Dermis blood vessel endothelial cell (primary cell): ENCODE measurements at regions not wholly inside any gene's neighbourhood (a gene's known extent, or its start where the extent isn't known, plus 50 kb on each side); places are given as distances from the start of the nearest gene placed in this dataset.
A peak's percentile ranks its signal among the peaks of the same experiment; 100 is the strongest.
"Not testable (repeated sequence)": the region's sequence is repeated elsewhere in the genome, so short reads cannot be mapped to it uniquely, and the experiment has no call there.

Experiments used
- DNase-seq: peaks from one replicate; pipeline ENCODE4 v3.0.0; 2010

DNA sequence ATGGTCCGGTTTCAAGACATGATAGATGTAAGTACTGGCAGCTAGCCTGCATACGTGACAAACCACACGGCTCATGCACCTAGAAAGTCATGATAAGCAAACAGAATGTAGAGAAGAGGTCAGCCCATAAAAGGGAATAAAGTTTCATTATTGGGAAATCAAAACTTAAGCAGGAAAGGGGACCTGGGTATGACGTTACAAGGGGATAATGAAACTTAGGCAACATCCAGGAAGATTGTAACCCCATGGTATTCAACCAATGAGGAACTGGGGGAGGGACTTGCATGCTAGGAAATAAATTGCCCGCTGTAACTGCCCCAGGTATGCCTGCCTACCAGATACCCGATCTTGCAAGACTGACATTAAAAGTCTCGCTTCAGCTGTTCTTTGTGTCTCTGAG, 1679.0 kb downstream of the SUCLG1 start:
- DNase-seq: no peak

DNA sequence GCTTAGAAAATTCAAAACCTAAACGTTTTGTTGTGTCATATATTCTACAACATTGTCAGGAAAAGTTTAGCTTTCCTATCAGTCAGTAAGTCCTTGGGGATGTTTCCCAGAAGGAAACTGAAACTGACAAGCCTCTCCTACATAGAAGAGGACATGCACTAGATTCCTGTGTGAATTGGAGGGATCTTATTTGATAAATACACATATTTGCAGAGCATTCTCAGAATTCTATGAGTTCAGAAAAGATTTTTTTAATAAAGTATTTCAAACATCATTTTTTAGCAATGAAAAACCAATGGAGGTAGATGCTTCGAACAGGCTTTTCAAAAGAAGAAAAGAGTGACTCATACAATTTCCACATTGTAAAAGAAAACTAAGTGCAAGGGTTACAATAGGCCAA, 1706.7 kb downstream of the SUCLG1 start:
- DNase-seq: no peak

DNA sequence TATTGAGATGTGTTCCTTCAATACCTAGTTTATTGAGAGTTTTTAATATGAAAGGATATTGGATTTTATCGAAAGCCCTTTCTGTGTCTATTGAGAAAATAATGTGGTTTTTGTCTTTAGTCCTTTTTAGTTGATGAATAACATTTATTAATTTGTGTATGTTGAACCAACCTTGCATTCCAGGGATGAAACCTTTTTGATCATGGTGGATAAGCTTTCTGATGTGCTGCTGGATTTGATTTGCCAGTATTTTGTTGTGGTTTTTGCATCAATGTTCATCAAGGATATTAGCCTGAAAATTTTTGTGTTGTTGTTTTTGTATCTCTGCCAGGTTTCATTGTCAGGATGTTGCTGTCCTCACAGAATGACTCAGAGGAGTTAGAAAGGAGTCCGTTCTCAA, 1710.4 kb downstream of the SUCLG1 start:
- peak; percentile 2 for DNase-seq

DNA sequence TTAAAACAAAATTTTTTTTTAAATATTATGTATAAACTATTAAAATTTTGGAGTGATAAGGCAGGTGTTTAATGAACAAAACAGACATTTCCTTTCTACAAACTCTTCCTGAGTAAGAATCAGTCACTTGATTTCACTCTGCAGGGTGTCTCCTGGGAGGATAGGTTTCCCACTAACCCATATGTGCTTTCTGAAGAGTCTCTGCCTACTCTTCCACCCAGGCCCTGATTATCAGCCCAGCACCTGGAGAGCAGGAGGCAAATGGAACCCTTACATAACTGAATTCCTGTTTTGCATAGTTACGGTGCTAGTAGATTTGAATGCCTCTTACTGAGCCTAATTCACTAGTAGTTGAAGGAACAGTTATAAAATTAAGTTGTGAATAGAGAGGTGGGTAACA, 1718.6 kb downstream of the SUCLG1 start:
- no peak for DNase-seq

DNA sequence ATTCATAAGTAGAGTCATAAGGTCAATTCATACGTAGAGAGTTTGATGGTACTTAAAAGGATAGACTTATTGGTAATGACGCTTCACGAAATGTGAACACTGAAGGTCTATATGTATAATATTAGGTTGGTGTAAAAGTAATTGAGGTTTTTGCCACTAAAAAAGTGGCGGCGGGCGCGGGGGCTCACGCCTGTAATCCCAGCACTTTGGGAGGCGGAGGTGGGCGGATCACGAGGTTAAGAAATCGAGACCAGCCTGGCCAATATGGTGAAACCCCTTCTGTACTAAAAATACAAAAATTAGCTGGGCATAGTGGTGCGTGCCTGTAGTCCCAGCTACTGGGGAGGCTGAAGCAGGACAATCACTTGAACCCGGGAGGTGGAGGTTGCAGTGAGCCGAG, 1721.1 kb downstream of the SUCLG1 start:
- DNase-seq: not testable (repeated sequence)

DNA sequence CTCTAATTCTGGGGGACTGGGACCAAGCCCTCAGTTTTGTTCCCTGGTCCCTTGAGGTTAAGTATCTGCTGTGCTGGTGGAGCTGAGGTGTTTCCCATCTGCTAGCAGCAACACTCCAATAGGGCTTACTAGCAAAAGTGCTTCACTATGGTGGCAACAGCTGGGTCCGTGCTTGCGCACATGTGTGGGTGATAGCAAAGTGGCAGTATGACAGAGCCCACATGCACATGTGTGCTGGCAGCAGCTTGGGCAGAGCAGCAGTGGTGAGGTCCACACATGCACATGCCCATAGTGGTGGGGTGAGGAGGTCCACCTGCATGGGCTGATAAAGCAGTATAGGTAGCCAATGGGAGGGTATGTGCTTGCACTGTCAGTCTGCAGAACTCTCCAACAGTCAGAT, 1723.7 kb downstream of the SUCLG1 start:
- no peak for DNase-seq

DNA sequence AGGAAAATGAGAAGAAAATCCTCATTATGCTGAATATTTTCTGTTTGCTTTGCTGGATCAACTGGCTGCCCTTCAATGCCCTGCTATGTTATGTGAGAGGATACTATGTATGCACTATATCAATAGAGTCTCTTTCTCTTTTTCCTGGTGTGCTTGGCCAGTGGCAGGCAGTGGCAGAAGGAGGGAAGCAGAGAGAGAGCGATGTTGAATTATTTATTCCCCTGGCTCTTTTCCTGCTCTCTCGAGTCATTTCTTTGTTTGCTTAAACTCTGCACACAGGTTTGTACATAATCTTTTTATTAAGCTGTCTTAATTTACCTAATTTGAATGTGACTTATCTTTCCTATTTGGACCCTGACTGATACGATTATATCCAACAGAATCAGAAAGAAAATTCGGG, 1727.3 kb downstream of the SUCLG1 start:
- DNase-seq: no peak

DNA sequence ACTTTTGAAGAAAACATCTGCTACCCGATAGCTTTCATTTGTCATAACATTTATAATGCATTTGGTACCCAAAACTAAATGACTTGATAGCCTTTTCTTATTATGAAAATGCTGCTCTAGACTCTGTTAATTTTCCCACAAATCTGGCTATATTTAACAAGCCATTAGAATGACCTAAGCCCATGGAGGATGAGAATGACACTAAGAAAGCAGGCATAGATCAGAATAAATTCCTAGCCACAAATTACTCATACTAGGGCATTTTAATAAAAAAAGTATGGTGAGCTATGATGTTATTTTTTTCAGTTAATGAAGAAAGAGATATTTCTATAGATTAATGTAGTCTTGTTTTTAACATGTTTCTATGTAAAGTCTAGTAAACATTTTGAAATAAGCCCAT, 1728.3 kb downstream of the SUCLG1 start:
- no peak for DNase-seq

DNA sequence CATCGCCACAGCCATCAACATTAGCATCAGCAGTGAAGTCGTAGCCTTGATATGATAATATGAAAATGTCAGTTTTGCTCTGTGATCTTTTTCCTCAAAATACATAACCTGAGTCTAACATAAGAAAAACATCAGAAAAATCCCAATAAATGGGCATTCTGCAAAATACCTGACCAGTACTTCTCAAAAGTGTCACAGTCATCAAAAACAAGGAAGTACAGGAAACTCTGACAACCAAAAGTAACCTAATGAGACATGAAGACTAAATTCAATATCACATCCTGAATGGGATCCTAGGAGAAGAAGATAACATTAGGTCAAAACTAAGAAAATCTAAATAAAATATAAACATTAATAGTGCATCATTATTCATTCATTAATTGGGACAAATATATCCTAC, 1731.0 kb downstream of the SUCLG1 start:
- no peak for DNase-seq

DNA sequence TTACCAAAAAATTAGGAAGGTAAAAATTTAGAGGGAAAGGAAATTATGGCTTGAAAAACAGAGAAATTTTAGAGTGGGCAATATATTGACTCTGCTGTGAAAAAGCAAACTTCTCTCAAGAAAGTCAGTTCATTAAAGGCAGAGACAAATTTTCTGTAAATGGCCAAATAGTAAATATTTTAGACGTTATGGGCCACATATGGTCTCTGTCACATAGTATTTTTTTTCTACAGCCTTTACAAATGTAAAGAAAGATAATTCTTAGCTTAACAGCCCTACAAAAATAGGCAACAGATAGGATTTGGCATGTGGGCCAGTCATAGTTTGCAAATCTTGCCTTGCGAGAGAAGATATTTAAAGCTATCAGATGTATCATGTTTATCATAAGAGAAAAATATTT, 1750.4 kb downstream of the SUCLG1 start:
- DNase-seq: no peak

DNA sequence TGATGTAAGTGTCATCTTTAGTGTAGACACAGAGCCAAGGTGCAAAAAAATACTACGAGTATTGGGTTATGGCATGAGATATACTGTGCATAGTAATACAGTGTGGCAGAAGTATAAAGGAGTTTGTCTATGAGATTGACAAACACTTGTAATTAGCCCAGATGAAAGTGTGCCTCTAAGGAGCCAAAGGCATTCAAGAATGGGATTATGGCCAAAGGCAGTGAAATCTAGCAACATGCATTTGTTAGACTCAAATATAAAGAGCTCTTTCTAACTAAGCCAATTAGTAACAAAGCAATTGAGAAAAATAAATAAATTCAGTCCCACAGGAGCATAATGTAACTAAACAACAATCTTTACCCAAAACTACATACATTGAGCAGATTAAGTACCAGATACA, 1761.8 kb downstream of the SUCLG1 start:
- DNase-seq: no peak

DNA sequence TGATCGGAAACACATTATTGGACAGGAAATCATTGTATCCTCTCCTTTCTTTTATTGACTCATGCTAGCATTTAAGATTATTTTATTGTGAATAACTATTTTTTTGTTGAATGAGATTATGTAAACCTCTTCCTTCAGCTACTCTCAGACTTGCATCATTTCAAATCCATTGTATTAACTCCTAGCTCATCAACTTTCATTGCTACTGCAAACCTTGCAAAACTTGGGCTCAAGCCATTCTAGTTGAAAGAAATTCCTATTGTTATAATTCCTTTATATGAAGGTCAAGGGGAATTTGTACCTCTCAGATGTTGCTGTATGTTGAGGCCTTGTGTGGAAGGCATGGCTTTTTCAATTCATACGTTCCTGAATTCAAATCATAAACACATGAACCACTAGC, 1764.6 kb downstream of the SUCLG1 start:
- DNase-seq: peak; percentile 59

DNA sequence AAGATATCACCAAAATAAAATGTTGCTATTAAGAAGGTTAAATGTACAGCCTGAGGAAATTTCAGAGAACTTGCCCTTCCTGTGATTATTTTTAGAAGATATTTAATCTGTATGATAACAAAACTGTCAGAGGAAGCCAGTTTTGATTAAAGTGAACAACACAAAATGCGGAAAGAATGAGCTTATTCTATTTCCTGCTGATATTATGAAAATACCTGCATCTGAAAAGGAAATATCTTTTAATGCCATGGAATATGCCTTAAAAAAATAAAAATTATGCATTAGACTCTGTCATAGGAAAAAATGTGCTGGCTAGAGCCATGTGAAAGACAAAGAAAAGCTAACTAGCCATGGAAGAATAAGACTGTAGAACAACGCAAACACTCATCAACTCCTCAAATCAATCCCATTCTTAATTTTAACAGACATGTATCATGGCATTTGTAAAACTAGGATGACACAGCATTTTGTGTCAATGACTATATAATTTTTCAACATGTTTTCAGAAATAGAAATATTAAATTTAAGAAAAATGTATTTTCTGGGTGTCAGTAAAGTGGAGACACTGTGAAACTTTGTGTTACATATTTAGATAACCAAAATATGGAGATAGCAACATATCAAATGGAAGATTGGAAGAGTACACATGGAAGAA, 1768.2 kb downstream of the SUCLG1 start:
- peak; percentile 80 for DNase-seq

DNA sequence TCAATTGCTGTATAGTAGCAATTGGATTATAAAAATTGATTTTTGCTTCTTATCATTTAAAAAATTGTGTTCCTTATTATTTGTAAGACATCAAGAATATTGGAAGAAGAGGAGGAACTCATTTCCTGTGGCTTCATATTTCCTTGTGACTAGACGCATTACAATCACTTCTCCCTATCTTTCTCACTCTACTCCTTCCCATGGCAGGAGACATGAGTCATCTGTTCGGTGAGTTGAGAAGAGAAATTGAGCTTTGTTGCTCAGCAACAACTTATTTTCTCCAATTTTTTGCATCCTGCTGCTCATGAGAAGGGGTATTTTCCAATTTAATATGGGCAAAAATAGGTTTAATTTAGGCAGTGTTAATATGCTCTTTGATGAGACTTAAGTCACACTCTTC, 1783.9 kb downstream of the SUCLG1 start:
- DNase-seq: peak; percentile 58

DNA sequence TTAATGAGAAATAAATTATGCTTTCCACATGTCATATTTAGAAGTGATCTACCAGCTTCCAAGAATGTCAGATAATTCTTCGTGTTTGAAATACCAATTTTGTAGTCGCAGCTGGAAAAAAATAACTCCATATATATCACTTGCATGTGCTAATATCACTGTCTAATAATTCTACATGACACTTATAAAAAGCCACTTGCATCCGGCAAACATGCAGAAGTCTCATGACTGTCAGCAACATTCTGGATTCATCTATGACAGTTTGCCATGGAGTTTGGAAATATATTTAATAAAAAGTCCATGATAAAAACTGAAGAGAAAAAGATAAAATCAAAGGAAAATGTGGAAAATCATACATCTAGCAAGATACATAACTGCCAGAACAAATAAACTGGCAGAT, 1784.4 kb downstream of the SUCLG1 start:
- no peak for DNase-seq

DNA sequence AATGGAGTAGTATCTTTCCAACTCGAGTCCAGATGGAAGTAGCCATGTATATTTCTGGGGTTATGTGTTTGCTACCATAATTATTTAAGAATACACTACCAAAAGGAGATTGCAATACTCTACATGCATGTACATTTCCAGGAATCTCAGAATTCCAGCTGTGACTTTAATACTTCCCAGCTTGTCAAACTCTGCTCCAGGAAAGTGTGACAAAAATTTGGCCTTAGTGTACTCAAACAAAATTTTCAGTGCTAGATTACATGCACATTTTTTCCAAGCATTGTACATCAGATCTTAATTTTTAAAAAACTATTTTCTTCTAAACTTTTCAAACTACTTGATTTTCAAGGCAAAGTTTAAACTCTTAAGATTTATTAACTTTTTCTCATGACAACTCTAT, 1791.6 kb downstream of the SUCLG1 start:
- no peak for DNase-seq

DNA sequence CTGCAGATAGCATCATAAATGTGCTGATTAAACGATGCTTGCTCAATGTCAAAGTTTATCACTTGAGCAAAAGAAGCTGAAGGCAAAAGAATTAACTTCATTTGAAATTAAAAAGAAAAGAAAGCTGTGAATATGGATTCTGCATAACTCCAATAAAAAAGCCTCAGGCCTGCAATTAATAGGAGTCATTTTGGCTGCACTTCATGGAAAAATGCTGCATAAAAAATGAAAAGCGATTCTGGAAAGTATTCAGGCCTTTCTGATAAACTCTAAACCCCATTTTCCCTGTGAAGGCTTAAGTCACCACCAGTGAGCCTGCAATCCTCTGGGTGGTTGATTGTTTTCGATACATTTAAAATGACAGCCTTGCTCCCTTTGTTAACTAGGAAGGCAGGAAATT, 1793.4 kb downstream of the SUCLG1 start:
- no peak for DNase-seq

DNA sequence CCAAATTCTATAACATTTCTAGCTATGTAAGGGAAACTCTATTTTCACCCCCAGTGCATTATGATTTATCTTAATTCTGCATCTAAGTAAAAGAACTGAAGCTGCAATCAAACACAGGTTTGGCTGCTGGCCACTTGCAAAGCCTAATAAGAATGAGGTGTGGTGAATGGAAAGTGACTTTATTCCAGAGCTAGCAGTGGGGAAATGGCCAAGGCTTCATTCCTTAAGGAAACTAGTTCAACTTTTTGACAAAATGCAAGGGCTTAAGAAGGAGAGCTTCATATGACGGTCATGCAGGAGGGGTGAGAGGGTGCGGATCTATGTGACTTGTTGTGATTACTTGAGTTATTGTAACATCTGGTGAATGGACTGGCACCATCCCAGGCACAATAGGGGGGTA, 1802.0 kb downstream of the SUCLG1 start:
- no peak for DNase-seq

DNA sequence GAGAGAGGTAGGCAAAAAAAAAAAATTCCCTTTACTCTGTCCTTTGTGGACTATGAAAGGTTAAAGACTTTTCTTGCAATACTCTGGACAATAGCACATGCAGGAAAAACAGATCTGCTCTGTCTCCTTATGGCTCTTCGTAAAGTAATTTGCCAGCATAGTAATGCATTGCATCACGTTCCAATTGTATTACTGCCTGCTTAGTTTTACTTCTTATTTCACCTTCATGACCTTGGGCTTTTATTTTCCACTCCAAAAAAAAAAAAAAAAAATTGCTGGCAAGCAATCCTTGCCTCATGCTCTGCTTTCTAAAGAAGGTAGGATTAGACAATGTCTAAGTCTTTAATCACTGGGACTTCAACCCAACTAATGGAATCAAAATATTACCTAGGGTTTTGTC, 1802.7 kb downstream of the SUCLG1 start:
- no peak for DNase-seq

DNA sequence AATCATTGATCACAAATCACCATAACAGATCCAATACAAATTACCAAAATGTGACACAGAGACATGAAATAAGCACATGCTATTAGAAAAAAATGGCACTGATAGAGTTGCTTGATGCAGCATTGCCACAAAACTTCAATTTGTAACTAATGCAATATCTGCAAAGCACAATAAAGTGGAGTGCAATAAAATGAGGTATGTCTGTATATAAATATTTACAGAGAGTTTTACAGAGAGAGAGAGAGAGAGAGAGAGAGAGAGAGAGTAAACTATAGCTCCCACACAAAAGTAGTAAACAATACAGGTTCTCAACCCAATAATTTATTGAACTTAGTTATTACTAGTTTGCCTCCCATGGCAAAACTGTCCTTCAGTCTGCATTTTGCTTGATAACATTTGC, 1807.0 kb downstream of the SUCLG1 start:
- no peak for DNase-seq

DNA sequence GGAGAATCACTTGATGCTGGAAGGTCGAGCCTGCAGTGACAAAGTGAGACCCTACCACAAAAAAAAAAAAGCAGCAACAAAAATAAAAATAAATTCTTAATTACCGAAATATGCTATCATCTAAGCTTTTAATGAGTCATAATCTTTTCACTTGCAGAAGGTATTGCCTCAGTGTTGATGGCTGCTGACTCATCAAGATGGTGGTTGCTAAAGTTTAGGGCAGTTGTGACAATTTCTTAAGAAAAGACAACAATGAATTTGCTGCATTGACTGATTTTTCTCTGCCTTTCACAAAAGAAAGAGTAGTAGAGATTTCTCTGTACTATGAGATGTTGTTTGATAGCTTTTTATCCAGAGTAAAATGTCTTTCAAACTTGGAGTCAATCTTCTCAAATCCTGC, 1809.0 kb downstream of the SUCLG1 start:
- DNase-seq: no peak

DNA sequence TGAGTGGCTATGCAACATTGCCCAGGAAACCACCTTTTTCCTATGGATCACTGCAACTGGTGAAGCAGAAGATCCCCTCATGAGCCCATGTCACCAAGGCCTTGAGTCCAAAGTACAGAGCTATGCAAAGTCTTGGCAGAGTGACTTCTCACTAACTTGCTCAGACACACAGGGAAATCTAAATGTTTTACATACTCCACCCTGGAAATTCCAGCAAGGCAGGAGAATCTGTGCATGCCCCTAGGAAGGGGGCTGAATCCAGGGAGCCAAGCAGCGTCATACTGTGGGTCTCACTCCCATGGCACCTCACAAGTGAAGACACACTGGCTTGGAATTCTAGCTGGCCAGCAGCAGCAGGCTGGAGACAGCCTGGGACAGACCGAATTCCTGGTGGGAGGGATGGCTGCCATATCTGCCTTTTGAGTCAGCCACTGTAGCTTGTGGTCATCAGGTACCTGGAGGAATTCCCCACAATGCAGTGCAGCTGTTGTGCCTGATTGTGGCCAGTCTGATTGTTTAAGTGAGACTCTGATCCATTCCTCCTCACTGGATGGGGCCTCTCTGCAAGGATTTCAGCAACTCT, 1817.4 kb downstream of the SUCLG1 start:
- DNase-seq: no peak

DNA sequence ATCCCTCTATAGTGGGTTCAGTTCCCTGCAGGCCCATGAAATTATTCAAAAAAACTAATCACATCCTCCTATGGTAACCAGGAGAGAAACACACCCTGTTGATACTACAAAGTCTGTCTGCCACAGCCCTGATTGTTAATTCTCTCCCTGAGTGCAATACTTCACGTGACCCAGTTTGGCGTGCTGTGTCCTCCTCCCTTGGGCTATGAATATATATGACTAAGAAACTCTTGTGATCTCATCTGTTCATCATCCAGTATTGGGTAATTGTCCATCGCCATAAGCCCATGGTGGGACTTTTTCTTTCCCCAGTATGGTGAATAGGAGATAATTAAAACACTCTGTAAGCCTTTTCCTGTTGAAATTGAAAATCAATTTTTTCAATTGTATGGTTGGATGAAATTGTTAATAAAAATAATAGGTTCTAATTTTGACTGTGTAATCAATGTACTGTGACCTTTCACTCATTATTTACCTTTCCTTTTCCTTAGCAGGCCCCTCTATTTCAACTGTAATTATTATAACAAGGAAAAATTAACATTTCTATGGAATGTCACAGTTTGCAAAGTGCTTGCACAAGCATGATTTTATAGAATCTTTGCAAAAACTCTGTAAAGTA, 1822.6 kb downstream of the SUCLG1 start:
- DNase-seq: no peak

DNA sequence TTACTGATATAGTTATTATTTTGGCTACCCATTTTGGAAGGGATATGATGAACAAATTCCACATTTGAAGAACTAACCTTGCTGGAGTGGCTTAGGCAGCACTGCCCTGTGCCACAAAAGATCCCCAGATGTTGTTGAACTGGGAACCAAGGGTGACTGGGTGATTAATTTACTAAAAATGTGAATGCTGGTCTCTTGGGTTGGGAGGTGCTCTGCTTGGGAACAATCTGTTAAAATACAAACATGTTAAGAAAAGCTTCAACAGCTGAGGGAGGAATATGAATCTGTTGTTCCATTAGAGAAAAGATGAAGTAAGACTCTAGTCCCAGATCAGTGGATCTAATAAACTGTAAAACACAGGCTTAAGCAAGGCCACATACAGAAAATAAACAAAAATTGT, 1860.1 kb downstream of the SUCLG1 start:
- DNase-seq: no peak

DNA sequence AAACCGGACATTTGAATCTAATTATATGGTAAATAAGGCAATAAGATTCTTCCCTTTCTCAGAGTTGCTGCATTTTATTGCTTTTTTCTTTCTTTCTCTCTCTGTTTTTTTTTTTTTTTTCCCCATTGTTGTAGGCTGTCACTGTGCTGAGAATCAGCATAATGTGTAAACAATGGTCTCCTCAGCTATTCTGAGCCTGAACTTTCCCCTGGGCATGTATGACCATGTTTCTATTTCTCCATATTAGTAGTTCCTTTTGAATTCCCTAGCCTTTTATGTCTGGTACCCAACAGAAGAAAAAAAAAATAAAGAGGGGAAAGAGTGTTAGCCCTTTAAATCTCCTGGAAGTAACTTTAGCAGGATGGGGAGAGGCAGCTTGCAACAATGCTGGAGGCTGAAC, 1862.5 kb downstream of the SUCLG1 start:
- DNase-seq: no peak
